Suprapubic skin (tissue), 4 donors: ENCODE measurements at regions not wholly inside any gene's neighbourhood (a gene's known extent, or its start where the extent isn't known, plus 50 kb on each side); places are given as distances from the start of the nearest gene placed in this dataset.

Experiments used
- DNase-seq, 2 donors: peaks; one replicate each; pipeline ENCODE4 v3.0.0-alpha.2; 2019; ENCODE audit warnings: low spot score in 2 of 2
- H3K27ac ChIP-seq: fragments of 200-600 bp; sonication (generic); one replicate; pipeline ENCODE4 v1.5.1; 2019
- H3K27me3 ChIP-seq: fragments of 200-600 bp; sonication (generic); one replicate; pipeline ENCODE4 v1.5.1; 2019
- H3K36me3 ChIP-seq: fragments of 200-600 bp; sonication (generic); one replicate; pipeline ENCODE4 v1.5.1; 2019
- H3K4me1 ChIP-seq: fragments of 200-600 bp; sonication (generic); one replicate; pipeline ENCODE4 v1.5.1; 2019
- H3K4me3 ChIP-seq: fragments of 200-600 bp; sonication (generic); one replicate; pipeline ENCODE4 v1.5.1; 2019; ENCODE audit warnings: mild to moderate bottlenecking
- H3K9me3 ChIP-seq: fragments of 200-600 bp; sonication (generic); one replicate; pipeline ENCODE4 v1.5.1; 2019
- EP300 ChIP-seq: sonication (generic); formaldehyde crosslinking; IDR thresholded peaks from one replicate; pipeline ENCODE4 v1.6.1; 2017; ENCODE audit warnings: antibody characterized with exemption
- POLR2A ChIP-seq, 2 donors: fragments of 450-650 bp; IDR thresholded peaks; one replicate each; pipeline ENCODE4 v1.6.1; 2017; ENCODE audit warnings: antibody characterized with exemption in 2 of 2, mild to moderate bottlenecking in 2 of 2, moderate library complexity in 2 of 2
- POLR2AphosphoS5 ChIP-seq, 3 donors: sonication (generic); formaldehyde crosslinking; IDR thresholded peaks; one replicate each; pipeline ENCODE4 v1.6.1; 2017; ENCODE audit warnings: antibody characterized with exemption in 3 of 3
- WGBS: methylation state at CpG from one replicate; pipeline ENCODE4 v1.1.5; 2018; 5-methylcytosine and 5-hydroxymethylcytosine counted together
- TF ChIP-seq, protein P1 (sequence below), 2 donors: fragments of 200-600 bp in 1 of 2; fragments of 450-650 bp in 1 of 2; sonication (generic) in 1 of 2; IDR thresholded peaks; one replicate each; pipeline ENCODE4 v1.5.1; 2016 to 2019; ENCODE audit warnings: antibody characterized with exemption in 2 of 2, mild to moderate bottlenecking in 1 of 2, moderate library complexity in 1 of 2

DNA sequence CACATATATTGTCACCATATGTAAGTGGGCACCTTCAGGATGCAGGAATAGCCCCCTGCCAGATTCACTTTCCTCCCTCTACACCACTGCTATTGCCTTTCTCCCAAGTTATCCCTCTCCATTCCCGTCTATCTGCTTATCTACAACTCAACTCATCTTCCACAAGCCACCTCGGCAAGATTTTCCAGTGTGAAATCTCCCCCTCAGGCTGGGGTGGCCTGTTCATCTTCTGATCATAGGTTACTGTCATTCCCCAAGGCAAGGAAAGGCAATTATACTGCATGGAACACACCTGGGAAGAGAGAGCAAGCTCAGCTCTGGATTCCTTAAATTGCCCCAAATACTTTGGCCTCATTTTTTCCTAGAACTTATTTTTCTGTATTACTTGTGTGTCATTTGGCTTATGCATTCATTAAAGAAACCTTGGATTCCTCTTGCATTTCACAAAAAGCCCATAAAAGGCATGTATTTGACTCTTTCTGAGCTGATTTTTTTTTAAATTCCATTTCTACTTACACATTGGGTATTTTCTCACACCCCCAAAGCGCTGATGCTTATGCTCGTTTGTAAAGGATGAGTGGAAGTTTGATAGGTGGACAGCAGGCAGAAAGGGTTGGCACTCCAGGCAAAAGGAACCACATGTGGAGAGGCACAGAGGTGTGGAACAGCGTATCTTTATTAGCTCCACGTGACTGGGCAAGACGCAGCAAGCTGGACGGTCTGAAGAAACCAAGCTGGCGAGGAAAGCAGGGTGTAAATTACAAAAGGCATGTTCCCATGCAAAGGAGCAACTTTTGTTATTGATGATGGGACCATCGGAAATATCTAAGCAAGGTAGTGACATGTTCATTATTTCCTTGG, 169.7 kb upstream of the RAB4A start:
- no peak for DNase-seq
- Histone ChIP-seq H3K36me3 (no peaks in the 10 kb centered on the region), H3K9me3 (no peaks in the 10 kb centered on the region), H3K4me1 (peaks cover 22% of the 10 kb centered on the region), H3K4me3 (no peak overlapping the region), H3K27ac (no peak overlapping the region), H3K27me3 (no peaks in the 10 kb centered on the region)
- WGBS, result 56% methylated on average over 10 of the region's 10 CpGs
- TF ChIP-seq POLR2AphosphoS5 (IDR thresholded peaks at IDR 0.05), result no peak
- TF ChIP-seq, protein P1, sequence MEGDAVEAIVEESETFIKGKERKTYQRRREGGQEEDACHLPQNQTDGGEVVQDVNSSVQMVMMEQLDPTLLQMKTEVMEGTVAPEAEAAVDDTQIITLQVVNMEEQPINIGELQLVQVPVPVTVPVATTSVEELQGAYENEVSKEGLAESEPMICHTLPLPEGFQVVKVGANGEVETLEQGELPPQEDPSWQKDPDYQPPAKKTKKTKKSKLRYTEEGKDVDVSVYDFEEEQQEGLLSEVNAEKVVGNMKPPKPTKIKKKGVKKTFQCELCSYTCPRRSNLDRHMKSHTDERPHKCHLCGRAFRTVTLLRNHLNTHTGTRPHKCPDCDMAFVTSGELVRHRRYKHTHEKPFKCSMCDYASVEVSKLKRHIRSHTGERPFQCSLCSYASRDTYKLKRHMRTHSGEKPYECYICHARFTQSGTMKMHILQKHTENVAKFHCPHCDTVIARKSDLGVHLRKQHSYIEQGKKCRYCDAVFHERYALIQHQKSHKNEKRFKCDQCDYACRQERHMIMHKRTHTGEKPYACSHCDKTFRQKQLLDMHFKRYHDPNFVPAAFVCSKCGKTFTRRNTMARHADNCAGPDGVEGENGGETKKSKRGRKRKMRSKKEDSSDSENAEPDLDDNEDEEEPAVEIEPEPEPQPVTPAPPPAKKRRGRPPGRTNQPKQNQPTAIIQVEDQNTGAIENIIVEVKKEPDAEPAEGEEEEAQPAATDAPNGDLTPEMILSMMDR (IDR thresholded peaks at IDR 0.05), result no peak
- no peak for TF ChIP-seq EP300
- no peak for TF ChIP-seq POLR2A (IDR thresholded peaks at IDR 0.05)

DNA sequence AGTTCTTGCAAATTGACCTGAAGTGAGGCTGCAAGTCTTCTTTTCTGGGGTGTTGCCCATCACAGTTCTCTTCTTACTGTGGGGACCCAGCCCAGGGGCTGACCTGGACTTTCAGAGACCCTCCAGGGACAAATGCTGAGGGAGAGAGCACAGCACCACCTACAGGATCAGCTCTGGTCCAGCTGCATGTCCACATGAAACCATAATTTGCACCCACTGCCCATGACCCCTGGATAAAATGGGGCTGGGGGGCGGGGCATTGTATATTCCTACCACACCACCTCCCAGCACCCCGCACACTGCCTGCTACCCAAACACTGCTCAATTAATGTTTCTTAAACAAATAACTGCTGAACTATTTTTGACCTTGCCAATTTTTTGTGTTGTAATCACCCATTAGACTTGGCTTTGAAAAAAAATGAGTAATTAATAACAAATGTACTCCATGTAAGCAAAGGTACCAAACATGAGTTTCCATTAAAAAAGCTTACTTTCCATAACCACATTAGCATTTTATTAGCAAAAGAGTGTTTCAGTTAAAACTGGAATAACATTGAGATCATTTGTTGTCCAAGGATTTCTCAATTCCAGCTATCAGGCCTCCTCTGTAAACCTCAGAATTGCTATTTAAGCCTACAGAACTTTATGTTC, 168.0 kb upstream of the RAB4A start:
- TF ChIP-seq, protein P1 (IDR thresholded peaks at IDR 0.05), result no peak
- TF ChIP-seq EP300, result no peak
- DNase-seq, result no peak
- no peaks in the 10 kb centered on the region for H3K9me3 ChIP-seq
- no peaks in the 10 kb centered on the region for H3K27me3 ChIP-seq
- no peaks in the 10 kb centered on the region for H3K36me3 ChIP-seq
- H3K4me3 ChIP-seq, result no peak overlapping the region
- WGBS, result 78% methylated on average over 2 of the region's 2 CpGs
- H3K4me1 ChIP-seq, result peaks cover 36% of the 10 kb centered on the region
- no peak overlapping the region for H3K27ac ChIP-seq

DNA sequence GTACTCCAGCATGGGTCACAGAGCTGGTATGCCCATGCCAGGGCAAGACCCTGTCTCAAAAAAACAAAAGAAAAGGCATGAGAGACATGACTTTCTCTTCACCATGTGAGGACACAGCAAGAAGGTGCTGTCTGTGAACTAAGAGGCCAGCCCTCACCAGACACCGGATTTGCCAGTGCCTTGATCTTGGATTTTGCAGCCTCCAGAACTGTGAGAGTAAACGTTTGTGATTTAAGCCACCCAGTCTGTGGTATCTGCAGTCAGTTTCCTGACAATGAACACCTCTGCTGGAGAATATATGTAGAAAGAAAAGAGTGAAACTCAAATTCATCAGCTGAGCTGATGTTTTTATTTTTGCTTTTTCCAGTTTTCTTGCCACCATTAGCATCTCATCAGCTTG, 166.3 kb upstream of the RAB4A start:
- Histone ChIP-seq H3K9me3 (no peaks in the 10 kb centered on the region), H3K4me1 (peaks cover 49% of the 10 kb centered on the region), H3K4me3 (no peak overlapping the region), H3K36me3 (no peaks in the 10 kb centered on the region), H3K27me3 (no peaks in the 10 kb centered on the region), H3K27ac (no peak overlapping the region)
- no peak for DNase-seq
- TF ChIP-seq POLR2AphosphoS5 (IDR thresholded peaks at IDR 0.05) (no peak), EP300 (no peak), POLR2A (IDR thresholded peaks at IDR 0.05) (no peak)
- TF ChIP-seq, protein P1 (IDR thresholded peaks at IDR 0.05), result no peak
- 72% methylated on average over 2 of the region's 2 CpGs for WGBS

DNA sequence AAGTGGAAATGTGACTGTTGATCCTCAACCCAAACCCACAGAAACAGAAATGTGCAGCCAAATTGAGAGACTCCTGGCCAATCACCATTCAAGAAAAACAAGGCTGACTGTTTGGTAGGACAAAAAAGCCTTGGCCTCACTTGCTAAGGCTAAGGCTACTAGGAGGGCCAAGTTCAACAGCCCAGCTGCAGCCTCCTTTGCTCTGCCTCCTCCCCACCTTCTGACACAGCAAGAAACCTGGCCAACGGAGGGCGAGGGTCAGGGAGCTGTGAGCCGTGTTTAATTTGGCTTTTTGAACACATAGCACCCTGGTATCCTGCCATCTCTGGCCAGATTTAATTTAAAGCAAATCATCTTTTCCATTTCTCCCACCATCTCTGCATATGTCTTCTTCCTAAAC, 165.8 kb upstream of the RAB4A start:
- 85% methylated on average over 3 of the region's 3 CpGs for WGBS
- Histone ChIP-seq H3K4me1 (peaks cover 49% of the 10 kb centered on the region), H3K27ac (no peak overlapping the region), H3K36me3 (no peaks in the 10 kb centered on the region), H3K4me3 (no peak overlapping the region), H3K9me3 (no peaks in the 10 kb centered on the region), H3K27me3 (no peaks in the 10 kb centered on the region)
- DNase-seq, result no peak
- TF ChIP-seq EP300, result no peak
- TF ChIP-seq, protein P1 (IDR thresholded peaks at IDR 0.05), result no peak
- no peak for TF ChIP-seq POLR2A (IDR thresholded peaks at IDR 0.05)
- TF ChIP-seq POLR2AphosphoS5 (IDR thresholded peaks at IDR 0.05), result no peak

DNA sequence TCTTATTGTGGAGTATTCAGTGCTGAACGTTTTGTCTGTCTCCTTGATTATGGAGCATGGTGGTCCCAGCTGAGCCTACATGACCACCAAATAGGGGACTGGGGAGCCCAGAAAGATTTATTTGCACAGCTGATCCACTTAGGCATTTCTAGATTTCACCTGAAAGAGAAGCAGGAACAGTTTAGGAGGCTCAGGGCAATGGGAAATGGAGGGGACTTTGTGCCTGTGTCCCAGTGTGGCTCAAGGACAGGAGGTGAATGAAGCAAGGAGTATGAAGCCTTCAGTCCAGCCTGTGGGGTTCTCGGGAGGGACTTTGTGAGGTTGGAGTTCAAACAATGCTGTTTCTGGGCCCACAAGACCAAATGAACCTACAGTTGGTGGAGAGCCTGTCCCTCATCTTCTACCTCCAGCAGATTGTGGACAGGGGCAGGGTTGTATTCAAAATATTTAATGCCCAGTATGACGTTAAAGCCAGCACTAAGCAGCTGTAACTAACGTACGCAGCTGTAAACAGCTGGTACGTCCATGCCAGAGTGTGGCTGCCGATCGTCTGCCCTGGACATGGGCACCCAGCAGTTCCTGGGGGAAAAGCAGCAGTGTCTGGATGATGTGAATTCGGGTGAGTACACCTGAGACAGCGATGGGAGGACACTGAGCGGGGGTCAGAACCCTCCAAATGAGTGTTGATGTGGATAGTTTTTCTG, 164.9 kb upstream of the RAB4A start:
- H3K36me3 ChIP-seq, result no peaks in the 10 kb centered on the region
- 92% methylated on average over 11 of the region's 11 CpGs for WGBS
- no peak for DNase-seq
- no peak overlapping the region for H3K4me3 ChIP-seq
- no peak overlapping the region for H3K27ac ChIP-seq
- TF ChIP-seq POLR2A (IDR thresholded peaks at IDR 0.05) (no peak), EP300 (no peak), POLR2AphosphoS5 (IDR thresholded peaks at IDR 0.05) (no peak)
- TF ChIP-seq, protein P1 (IDR thresholded peaks at IDR 0.05), result no peak
- H3K4me1 ChIP-seq, result peaks cover 46% of the 10 kb centered on the region
- H3K9me3 ChIP-seq, result no peaks in the 10 kb centered on the region
- no peaks in the 10 kb centered on the region for H3K27me3 ChIP-seq
